Neuron (in vitro differentiated cells): ENCODE measurements at regions not wholly inside any gene's neighbourhood (a gene's known extent, or its start where the extent isn't known, plus 50 kb on each side); places are given as distances from the start of the nearest gene placed in this dataset.

ENCODE experiments used
- H2AFZ ChIP-seq: one replicate; pipeline ENCODE4 v1.6.1; 2013; ENCODE audit warnings: low read depth, mild to moderate bottlenecking, inconsistent platforms, low read length, moderate library complexity
- H3K27me3 ChIP-seq: one replicate; pipeline ENCODE4 v1.6.1; 2013; ENCODE audit warnings: low read length; ENCODE audit not compliant: insufficient read depth
- H3K36me3 ChIP-seq: one replicate; pipeline ENCODE4 v1.6.1; 2013; ENCODE audit warnings: low read length; ENCODE audit not compliant: insufficient read depth
- H3K4me1 ChIP-seq: one replicate; pipeline ENCODE4 v1.6.1; 2013; ENCODE audit warnings: low read length; ENCODE audit not compliant: insufficient read depth
- H3K4me3 ChIP-seq: 2 replicates; pipeline ENCODE4 v1.5.1; 2013; ENCODE audit warnings: mild to moderate bottlenecking, low read length, moderate library complexity
- H3K9me3 ChIP-seq: one replicate; pipeline ENCODE4 v1.6.1; 2013; ENCODE audit warnings: low read length

- Histone ChIP-seq H3K4me1 (no peaks in the 10 kb centered on the region), H3K9me3 (no peaks in the 10 kb centered on the region), H2AFZ (no peak overlapping the region), H3K4me3 (no peak overlapping the region), H3K36me3 (no peaks in the 10 kb centered on the region), H3K27me3 (no peaks in the 10 kb centered on the region)
Measured at GRCh38 chr9:7358876-7359275, 440.7 kb downstream of the DMAC1 start.

- H3K4me1 ChIP-seq, result no peaks in the 10 kb centered on the region
- H3K4me3 ChIP-seq, result no peak overlapping the region
- no peaks in the 10 kb centered on the region for H3K27me3 ChIP-seq
- H3K9me3 ChIP-seq, result no peaks in the 10 kb centered on the region
- H2AFZ ChIP-seq, result no peak overlapping the region
- no peaks in the 10 kb centered on the region for H3K36me3 ChIP-seq
Measured at GRCh38 chr9:7354704-7355103, 444.9 kb downstream of the DMAC1 start.

DNA sequence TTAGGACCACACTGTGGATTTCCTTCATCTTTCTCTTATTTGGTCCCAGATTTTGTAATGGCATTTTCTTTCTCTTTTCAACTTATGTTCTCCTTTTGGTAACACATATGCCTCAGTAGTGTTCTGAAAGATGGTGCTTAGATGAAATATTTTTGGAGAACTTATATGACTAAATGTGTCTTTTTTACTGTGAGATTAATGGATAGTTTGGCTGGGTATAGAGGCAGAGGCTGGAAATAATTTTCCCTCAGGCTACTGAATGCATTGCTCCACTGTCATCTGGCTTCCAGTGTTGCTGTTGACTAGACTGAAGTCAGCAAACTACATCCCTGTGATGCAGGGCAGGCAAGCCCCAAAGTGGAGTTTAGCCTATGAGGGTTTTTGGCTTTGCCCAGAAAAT, 450.9 kb downstream of the DMAC1 start:
- H2AFZ ChIP-seq, result no peak overlapping the region
- H3K27me3 ChIP-seq, result no peaks in the 10 kb centered on the region
- no peak overlapping the region for H3K4me3 ChIP-seq
- H3K9me3 ChIP-seq, result no peaks in the 10 kb centered on the region
- H3K36me3 ChIP-seq, result no peaks in the 10 kb centered on the region
- H3K4me1 ChIP-seq, result no peaks in the 10 kb centered on the region

DNA sequence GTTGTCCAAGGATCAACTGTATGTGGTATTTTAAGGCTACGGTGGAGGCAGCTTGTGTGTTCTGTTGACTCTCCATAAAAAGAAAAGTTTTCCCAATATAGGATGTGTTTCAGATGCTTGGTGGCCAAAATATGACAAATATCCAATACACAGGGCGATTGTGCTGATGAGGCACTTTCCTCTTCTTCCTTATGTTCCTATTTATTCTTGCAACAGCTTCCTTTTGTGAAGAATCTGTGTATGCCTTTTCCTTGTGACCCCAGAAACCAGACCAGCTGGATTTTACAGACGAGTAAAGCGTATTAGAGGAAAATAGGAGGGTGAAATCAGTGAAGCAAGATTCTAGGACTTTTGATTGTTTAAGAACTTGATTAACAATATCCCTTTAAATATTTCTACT, 452.0 kb downstream of the DMAC1 start:
- Histone ChIP-seq H2AFZ (no peak overlapping the region), H3K9me3 (no peaks in the 10 kb centered on the region), H3K4me3 (no peak overlapping the region), H3K27me3 (no peaks in the 10 kb centered on the region), H3K36me3 (no peaks in the 10 kb centered on the region), H3K4me1 (no peaks in the 10 kb centered on the region)

- Histone ChIP-seq H3K4me3 (no peak overlapping the region), H2AFZ (no peak overlapping the region), H3K27me3 (no peaks in the 10 kb centered on the region), H3K36me3 (no peaks in the 10 kb centered on the region), H3K9me3 (no peaks in the 10 kb centered on the region), H3K4me1 (no peaks in the 10 kb centered on the region)
Measured at GRCh38 chr9:7346144-7346543, 453.4 kb downstream of the DMAC1 start.

DNA sequence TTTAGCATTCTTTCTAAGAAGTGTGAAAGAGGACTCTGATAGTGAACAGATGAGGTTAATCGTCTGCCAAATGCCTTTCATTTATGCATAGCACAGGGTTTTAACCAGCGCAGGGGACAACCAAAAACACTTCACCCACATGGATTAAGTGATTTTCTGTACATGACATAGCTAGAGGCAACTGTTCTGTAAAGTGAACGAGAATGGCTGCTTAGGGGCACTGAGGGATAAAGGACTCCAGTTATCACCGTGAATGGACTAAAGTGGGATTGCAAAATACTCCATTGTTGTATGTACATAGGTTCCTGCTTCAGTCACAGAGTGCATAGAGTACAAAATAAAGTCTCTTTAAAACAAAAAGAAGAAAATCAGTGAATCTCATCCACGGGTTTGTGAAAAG, 456.8 kb downstream of the DMAC1 start:
- H3K4me3 ChIP-seq, result no peak overlapping the region
- no peak overlapping the region for H2AFZ ChIP-seq
- no peaks in the 10 kb centered on the region for H3K4me1 ChIP-seq
- no peaks in the 10 kb centered on the region for H3K9me3 ChIP-seq
- no peaks in the 10 kb centered on the region for H3K27me3 ChIP-seq
- H3K36me3 ChIP-seq, result no peaks in the 10 kb centered on the region

DNA sequence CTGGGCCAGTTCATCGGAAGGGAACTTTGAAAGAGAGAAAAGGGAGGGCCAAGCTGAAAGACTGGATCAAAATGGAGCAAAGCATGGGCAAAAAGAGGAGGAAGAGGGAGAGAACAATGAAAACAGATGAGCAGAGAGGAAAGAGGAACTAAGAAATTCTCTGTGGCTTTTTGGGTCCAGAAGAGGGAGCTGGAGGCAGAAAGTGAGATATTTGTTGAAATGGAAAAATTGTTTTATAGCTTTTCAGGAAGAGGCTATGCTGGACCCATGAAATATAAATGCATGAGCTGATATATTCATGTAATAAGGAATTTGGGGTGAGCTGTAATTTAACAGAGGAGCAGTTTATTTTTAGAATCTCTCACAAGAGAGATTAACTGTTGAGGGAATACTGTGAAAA, 457.3 kb downstream of the DMAC1 start:
- no peak overlapping the region for H3K4me3 ChIP-seq
- no peaks in the 10 kb centered on the region for H3K4me1 ChIP-seq
- no peaks in the 10 kb centered on the region for H3K36me3 ChIP-seq
- no peaks in the 10 kb centered on the region for H3K27me3 ChIP-seq
- H3K9me3 ChIP-seq, result no peaks in the 10 kb centered on the region
- no peak overlapping the region for H2AFZ ChIP-seq

DNA sequence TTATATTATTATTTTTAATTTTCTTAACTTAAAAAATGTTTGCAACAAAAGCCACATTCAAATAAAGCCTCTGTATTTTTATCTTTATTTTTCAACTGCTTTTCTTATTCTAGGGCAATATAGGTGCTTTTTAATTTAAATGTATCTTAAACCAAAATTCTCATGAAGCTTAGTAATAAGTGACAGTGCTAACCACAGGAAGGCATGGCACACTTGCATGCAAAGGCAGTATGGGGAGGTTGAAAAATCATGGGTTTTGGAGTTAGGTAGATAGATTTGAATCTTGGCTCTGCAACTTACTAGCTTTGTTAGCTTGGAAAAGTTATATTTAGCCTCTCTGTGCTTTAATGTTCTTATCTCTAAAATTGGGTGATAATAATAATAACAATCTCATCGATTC, 458.0 kb downstream of the DMAC1 start:
- no peaks in the 10 kb centered on the region for H3K9me3 ChIP-seq
- no peak overlapping the region for H2AFZ ChIP-seq
- no peaks in the 10 kb centered on the region for H3K27me3 ChIP-seq
- H3K4me3 ChIP-seq, result no peak overlapping the region
- no peaks in the 10 kb centered on the region for H3K36me3 ChIP-seq
- no peaks in the 10 kb centered on the region for H3K4me1 ChIP-seq

GRCh38 chr9:7340451-7340850, 459.1 kb downstream of the DMAC1 start:
- H3K9me3 ChIP-seq, result no peaks in the 10 kb centered on the region
- no peaks in the 10 kb centered on the region for H3K36me3 ChIP-seq
- H3K27me3 ChIP-seq, result no peaks in the 10 kb centered on the region
- no peaks in the 10 kb centered on the region for H3K4me1 ChIP-seq
- H3K4me3 ChIP-seq, result no peak overlapping the region
- no peak overlapping the region for H2AFZ ChIP-seq

DNA sequence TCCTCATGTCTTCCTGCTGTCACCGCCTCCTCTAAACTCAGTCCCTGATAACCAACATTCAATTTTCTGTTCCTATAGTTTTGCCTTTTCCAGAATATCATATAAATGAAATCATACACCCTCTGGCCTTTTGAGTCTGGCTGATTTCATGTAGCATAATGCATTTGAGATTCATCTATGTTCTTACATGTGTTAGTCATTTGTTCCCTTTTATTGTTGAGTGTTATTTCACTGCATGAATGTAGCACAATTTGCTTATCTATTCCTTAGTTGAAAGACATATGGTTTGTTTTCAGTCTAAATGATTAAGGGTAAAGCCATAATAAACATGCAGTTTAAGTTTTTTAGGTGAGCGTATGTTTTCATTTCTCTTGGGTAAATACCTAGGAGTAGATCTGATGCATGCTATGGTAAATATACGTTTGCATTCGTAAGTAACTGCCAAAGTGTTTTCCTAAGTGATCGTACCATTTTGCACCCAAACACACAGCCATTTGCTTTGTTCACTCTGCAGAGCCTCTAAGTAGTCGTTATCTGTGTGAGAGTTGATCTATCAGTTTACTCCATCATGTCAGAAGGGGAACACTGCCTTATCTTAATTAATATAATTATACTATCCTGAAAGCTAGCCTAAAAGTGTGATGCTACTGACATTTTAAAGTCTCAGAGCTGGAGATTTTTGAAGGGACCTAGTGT, 460.8 kb downstream of the DMAC1 start:
- Histone ChIP-seq H2AFZ (no peak overlapping the region), H3K27me3 (no peaks in the 10 kb centered on the region), H3K36me3 (no peaks in the 10 kb centered on the region), H3K4me1 (no peaks in the 10 kb centered on the region), H3K4me3 (no peak overlapping the region), H3K9me3 (no peaks in the 10 kb centered on the region)

DNA sequence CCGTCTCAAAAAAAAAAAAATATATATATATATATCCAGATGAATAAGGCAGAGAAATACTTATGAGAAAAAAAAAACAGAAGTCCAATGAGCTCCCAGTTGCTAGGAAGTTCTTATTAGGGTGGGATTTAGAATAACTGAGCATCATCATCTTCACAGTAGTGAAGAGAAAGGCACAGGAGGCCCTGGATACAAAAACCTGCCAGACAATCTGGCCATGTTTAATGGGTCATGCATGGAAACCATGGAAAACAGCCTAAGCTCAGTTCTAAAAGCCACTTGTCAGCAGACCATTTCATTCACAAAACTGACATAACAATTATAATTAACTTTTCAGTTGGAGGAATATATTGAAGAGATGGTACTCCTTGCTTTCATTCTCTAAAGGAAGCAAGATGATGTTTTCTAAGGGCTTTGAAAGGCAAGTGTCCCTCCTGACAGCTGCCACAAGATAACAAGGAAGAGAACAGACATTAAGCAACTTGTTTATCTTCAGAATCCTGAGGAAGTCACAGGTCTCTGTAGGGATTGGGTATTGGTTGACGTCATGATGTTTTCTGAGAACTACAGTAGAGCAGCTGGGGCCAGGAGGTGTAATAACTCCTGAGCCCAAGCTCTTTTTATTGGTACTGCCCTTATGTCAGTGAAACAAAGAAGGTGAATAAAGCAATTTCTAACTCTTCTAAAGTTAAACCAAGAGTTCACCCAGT, 463.1 kb downstream of the DMAC1 start:
- Histone ChIP-seq H3K27me3 (no peaks in the 10 kb centered on the region), H2AFZ (no peak overlapping the region), H3K9me3 (no peaks in the 10 kb centered on the region), H3K4me1 (no peaks in the 10 kb centered on the region), H3K4me3 (no peak overlapping the region), H3K36me3 (no peaks in the 10 kb centered on the region)

GRCh38 chr9:7333719-7334118, 465.9 kb downstream of the DMAC1 start:
- Histone ChIP-seq H2AFZ (no peak overlapping the region), H3K4me3 (no peak overlapping the region), H3K4me1 (no peaks in the 10 kb centered on the region), H3K27me3 (no peaks in the 10 kb centered on the region), H3K9me3 (no peaks in the 10 kb centered on the region), H3K36me3 (no peaks in the 10 kb centered on the region)

- Histone ChIP-seq H3K9me3 (no peaks in the 10 kb centered on the region), H3K36me3 (no peaks in the 10 kb centered on the region), H3K4me3 (no peak overlapping the region), H3K4me1 (no peaks in the 10 kb centered on the region), H2AFZ (no peak overlapping the region), H3K27me3 (no peaks in the 10 kb centered on the region)
Measured at GRCh38 chr9:7332780-7333179, 466.8 kb downstream of the DMAC1 start.

DNA sequence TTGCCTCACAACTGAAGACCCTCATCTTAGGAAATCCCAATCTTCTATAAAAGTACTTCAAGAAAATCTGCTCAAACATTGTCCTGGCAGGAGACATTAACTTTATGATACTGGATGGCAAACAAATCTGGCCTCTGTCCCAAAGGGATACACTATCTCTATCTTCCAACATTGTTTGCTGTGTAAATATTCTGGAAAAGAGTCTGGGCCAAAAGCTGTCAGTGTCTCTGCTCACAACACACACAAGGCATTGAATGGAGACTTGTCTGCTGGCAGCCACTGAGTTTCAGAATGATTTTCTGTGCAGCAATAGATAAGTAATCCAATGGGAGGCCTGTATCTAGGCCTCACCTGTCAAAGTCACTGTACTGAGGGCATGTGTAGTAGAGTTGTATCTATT, 471.1 kb downstream of the DMAC1 start:
- H3K36me3 ChIP-seq, result no peaks in the 10 kb centered on the region
- H3K4me1 ChIP-seq, result no peaks in the 10 kb centered on the region
- H3K4me3 ChIP-seq, result no peak overlapping the region
- H3K9me3 ChIP-seq, result no peaks in the 10 kb centered on the region
- no peak overlapping the region for H2AFZ ChIP-seq
- H3K27me3 ChIP-seq, result no peaks in the 10 kb centered on the region
